HG02588 (cell line): ENCODE measurements at regions not wholly inside any gene's neighbourhood (a gene's known extent, or its start where the extent isn't known, plus 50 kb on each side); places are given as distances from the start of the nearest gene placed in this dataset.

Experiments used
- ATAC-seq: cut with Tn5 transposase; IDR thresholded peaks from one replicate; pipeline ENCODE4 v1.9.1; 2021; ENCODE audit warnings: mild to moderate bottlenecking, moderate library complexity; ENCODE audit not compliant: unreplicated experiment

DNA sequence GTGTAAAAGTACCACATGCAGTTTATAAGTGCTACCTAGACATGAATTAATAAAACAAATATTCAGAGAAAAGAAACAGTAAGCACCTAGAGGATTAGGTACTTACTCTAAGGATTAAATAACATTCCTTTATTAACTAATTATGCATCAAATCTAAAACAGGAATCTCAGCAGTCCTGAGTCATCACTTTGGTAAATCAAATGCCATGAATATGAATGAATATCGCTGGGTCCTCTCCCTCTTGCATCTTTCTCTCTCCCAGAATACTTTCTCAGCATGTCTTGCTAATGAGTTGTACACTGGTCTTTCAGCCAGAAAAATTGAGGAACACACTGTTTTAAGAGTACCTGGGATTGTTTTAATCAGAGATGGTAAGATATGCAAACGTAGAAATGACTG is 225.5 kb upstream of the NFE2L3 start:
- no peak for ATAC-seq

DNA sequence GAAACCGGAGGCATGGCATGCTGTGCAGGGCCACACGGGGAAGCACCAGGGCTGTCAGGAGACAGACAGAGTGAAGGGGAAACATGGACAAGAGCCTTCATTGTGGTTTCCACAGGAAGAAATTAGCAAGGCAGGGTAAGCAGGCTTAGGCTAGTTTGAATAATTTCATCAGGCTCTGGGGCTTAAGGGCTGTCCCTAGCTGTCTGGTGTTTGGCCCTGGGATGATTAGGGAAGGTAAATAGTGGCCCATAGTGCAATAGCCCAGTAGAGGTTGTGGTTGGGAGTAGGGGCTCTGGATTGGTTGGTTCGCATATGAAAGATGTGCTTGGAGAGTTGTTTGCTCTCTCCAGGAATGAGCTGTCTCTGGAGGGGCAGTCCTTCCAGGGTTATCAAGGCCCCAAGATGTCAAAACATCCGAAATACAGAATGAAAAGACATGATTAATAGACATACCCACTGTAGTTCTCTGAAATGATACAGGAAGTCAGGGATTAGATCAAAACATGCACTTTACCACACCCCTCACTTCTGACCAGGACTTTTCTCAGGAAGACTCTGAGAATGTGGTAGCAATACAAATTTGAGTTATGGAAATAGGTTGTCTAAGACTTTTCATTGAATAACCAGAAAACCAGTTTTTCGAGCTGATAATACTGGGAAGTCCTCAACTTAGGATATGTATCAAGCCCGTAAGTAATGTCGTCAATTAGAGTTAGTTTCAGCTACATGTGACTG is 224.9 kb upstream of the NFE2L3 start:
- no peak for ATAC-seq

DNA sequence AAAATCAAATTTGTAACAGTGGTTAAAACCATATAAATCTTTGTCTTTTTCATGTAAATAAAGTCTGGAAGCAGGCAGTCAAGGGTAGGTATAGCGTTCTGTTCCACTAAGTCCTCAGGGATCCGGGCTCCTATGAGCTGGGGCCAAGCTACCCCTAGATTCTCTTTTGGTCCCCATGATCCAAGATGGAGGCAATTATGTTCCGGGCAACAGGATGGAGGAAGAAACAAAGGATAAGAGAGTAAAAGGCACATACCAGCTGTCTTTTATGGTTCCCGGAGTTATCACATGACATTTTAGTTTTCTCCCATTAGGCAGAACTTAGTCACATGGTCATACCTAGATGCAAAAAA is 224.4 kb upstream of the NFE2L3 start:
- no peak for ATAC-seq

DNA sequence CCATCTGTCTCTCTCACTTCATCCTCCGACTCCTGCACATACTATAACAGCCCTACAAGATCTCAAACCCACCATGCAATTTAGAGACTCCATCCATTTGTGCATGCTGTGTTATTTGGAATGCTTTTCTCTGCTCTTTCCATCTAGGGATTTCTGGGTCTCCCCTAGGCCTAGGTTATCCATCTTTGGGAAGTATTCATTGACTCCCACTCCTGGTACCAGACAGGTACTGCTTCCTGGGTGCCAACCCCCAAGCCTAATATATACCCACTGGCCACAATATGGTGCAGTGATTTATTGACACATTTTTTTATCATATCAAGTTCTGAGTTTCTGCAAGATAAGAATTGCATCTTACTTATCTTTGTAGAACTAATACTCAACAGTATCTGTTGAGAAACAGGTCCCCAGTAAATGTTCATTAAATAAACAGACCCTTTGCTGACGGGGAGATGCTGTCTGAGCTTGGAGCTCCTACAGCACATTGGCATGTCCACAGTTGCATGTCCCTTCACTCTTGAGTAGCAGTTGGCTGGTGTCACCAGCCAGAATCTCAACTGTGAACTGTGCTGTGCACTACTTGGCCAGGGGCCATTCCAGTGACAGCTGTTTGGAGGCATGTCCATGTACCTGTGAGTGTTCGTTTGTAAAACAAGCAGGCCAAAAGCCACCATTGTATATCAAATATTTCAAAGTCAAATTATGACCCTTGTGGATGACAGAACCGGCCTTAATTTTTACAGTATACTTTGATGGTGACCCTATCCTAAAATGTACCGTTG is 223.3 kb upstream of the NFE2L3 start:
- ATAC-seq = no peak

DNA sequence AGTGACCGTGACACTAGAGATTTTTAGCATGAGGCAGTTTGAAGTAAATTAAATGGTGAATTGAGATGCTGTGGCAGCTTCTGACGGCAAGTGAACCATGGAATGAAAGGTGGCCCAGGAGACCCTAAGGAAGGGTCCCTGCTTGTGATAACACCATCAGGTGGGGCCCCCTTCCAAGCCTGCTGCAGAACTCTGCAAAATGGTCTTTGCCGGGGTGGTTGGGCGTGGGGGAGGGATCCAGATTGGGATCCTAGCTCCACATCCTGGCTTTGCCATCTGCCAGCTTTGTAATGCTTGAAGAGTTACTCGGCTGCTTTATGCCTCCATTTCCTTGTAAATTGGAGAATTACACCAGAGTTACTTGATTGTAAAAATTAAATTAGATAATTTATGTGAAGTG is 222.6 kb upstream of the NFE2L3 start:
- ATAC-seq = no peak

DNA sequence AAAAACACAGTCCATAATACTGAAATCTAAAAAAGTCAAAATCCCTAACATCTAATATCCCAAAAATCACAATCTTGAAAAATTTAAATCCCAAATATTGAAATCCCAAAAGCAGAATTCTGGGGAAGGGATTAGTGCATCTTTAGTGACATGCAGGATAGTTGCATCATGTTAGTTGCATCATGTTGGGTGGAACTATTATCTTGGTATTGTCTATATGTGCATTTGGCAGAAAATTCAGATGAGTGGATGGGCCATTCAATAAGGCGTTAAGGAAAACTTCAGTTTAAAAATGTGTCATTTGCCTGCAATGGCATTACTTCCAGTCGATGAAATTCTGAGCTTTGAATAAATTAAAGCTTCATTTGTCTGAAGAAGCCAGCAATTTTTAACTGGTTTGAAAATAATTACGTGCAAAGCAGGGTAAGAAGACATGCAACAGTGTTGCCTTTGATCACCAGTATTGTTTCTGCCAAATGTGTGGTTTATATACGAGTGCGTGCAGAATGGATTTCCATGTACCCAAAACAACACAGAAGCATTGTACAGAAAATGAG is 221.4 kb upstream of the NFE2L3 start:
- no peak for ATAC-seq

DNA sequence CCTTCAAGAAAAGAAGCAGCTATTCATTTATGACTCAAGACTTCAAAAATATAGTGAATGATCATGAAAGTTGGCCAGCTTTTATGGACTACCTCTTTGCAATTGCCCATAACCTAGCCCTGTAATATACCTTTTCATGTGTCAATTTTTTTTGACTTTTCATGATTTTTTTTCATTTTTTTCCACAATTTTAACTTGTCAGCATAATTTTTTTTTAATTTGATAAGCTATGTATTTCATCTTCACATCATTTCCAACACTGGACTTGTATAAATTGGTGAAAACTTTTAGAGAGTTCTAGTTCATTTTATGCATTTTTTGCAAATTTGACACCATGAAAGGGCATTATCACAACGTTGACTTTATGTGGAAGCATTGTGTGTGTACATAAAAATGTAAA is 220.8 kb upstream of the NFE2L3 start:
- ATAC-seq = no peak

DNA sequence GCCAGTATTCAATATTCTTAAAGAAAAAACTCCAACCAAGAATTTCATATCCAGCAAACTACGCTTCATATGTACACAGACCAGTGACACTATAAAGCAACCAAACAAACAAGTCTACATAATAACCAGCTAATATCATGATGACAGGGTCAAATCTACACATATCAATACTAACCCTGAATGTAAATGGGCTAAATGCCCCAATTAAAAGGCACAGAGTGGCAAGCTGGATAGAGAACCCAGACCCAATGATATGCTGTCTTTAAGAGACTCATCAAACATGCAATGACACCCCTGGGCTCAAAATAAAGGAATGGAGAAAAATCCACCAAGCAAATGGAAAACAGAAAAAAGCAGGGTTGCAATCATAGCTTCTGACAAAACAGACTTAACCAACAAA is 218.1 kb upstream of the NFE2L3 start:
- ATAC-seq = no peak

DNA sequence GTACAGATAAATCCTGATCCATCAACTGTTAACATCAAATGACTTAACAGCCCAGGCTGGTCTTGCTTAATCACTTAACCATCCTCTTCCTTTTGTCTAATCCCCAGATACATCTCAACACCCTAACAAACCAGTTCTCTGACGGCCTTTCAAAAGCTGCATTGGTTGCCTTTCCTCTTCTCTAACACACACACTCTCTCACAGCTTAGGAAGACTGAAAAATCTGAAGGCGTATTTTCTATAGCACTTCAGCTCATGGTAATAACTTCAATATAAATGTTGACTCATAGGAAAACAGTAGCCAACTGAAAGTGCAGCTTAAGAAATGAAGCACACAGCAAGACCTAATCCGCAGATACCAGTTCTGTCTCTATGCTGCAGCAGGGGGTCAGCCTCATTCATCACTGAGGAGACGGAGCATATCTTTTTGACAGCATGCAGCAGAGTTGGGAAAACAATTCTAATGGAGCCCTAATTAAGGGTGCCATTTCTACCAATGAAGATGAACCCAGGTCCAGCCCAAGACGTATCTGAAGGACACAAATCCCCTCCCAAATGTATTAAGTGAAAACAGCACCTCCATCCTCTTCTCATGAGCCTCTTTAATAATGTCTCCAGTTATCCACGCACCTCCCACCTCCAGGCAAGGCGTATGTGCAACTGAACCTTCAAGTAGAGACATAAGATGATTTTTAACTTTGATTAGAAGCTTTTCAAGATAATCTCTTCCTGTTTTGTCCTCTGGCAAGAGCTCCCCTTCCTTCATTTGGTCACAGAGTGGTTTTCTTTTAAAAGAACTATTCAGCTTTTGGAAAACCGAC is 211.7 kb upstream of the NFE2L3 start:
- ATAC-seq = no peak

DNA sequence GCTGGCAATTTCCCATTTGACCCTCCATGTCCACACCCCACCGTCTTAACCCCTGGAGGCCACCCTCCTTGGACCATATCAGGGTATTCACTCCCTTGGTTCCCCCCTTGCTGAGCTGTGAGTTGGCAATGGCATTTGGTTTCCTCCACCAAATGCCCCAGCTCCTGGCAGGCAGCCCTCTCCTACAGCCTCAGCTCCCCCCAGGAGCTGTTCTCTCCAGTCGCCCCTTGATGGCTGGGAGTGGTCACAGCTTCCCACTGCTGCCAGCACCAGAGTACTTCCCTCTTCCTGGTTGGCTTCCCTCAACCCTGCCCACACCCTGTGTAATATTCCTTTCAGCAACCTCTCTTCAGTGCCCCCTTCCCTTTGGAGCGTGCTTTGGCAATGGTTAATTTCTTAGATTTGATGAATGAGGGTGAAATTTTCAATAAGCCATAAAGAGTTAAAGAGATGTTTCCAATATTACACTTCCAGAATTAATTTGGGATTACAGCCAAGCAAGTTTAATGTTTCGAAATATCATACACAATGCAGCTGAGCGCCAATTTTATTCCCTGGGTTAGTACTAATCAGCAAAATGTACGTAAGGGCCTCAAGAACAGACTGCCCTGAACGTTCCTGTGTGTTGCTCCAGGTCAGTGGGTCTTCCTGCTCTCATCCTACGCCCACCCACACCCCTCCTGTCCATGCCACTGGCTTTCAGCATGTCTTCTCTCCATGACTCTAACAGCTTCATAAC is 207.1 kb upstream of the NFE2L3 start:
- no peak for ATAC-seq

DNA sequence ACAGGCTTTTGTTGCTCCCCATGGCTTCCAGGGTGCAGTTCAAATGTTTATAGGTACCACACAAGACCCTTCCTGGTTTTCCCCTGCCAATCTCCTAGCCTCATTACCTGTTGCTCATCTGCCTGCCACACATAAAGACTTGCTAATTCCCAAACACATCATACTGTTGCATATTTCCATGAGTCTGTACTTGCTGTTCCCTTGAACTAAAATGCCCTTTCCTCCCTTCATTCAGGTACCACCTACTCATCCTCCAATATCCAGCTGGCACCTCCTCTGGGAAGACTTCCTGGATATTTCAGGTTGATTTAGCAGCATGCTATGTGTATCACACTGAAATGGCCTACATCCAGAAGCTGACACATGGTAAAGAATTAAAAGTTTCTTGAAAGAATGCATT is 206.4 kb upstream of the NFE2L3 start:
- ATAC-seq = no peak

DNA sequence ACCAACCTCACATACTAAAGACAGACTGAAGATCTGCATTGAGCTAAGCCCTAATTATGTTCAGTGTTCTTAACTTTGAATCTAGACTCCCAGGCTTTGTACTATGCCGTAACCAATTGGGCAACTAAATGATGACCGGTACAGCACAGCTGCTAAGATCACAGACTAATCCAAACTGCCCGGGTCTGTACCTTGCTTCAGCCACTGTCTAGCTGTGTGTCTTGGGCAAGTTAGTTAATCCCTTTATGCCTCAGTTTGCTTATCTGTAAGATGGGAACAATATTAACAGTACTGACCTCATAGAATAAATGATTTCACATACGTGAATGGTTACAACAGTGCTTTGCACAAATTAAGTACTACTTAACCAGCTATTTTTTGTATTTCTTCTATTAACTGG is 205.8 kb upstream of the NFE2L3 start:
- no peak for ATAC-seq

DNA sequence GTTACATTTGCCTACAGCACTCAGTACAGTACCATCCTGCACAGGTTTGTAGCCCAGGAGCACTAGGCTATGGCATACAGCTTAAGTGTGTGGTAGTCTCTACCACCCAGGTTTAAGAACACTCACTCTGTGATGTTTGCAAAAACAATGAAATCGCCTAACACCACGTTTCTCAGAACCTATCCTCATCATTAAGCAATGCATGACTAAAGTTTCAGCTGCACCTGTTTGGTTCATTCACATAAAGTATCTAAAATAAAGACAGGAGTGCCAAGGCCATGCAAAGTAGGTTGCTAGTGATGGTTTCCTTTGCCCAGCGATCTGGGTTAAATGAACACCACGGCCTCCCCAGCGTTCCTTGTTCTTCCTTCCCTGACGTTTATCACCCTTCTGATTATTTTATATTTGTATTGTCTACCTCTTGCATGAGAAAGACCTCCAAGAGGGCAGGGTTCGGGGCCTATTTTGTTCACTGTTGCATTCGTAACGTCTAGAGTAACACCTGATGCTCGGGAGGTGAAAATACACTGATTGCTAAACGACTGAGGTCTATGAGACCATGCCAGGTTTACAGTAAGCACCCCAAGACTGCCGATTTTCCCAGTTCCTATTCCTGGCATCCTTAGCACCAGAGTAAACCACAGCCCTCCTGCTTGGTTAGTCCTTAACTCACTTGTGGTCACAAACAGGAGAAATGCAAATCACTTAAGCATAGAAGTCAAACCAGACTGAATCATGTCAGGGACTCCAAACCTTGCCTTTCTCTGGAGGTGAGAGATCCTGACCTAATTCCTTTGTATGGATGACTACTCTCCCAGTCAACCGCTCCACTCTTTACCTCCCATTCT is 204.1 kb upstream of the NFE2L3 start:
- ATAC-seq = peak; percentile 26

DNA sequence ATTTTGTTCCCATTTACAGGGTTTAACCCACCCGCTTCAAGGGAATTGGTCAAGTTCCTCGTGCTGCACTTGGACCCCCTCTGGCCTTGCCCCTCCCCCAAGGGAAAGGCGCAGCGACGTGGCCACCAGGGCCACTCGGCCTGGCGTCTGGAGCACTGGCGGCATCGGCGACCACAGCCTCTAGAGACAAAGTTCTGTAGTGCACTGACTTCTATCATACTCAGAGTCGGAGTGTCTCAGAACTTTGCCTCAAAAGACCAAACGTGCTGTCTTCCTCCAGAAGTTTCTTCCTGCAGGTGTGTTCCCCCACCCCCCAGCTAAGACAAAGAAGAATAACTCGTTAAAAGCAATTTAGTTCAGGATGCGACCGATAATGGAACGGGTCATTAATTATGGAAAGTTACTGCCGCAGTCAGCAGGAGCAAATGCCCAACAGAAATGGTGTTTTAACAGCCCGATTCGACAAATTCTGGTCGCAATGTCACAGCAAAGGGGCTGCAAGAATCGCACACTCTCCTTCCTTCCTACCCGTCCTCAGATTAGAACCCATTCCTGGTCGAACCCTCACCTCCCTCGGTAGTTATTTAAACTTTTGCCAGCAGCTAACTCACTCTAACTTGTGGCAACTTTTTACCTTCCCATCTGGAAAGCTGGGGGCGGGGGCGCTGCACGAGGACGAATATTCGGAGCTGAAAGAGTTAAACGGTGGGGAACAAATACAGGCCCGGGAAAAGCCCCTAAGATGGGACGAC is 202.1 kb upstream of the NFE2L3 start:
- ATAC-seq = no peak

DNA sequence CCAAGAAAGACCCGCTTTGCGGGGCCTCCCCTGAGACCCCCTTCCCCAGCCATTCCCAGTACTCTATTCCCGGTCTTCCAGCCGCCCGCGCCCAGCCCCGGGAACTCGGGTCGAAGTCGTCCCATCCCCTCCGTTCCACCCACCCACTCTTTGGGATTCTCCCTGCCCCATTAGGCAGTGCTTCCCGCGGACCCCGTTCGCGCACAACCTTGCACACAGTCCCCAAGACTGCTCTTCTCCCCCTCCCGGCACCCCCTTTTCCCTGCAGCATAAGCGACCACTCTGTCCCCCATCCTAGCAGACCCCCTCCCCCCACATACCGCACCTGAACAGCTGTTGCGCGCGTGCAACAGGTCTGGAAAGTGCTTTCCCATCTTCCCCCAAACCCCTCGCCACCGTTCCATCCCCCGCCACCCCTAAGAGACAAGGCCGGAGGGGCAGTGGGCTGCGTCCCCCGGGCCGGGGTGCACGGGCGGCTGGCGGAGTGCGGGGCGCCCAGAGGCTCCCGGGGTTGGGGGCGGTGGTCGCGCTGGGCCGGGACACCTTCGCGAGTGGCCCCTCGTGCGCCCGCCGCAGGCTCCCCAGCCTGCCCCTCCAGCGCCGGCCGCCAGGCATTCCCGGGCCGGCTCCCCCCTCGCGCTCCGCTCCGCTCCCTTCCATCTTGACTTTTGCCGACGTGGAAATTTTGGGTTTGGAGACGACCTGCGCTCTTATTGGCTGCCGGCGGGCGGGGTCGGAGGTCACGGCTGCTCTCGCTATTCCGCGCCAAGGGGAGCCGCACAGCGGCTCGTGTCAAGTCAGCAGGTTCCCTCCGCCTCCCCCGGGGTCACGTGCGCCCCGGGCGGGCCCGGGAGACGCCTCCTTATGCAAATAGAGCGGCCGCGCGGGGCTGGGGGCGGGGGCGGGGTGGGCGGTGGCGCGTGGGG is 201.2 kb upstream of the NFE2L3 start:
- peak; percentile 78 for ATAC-seq

DNA sequence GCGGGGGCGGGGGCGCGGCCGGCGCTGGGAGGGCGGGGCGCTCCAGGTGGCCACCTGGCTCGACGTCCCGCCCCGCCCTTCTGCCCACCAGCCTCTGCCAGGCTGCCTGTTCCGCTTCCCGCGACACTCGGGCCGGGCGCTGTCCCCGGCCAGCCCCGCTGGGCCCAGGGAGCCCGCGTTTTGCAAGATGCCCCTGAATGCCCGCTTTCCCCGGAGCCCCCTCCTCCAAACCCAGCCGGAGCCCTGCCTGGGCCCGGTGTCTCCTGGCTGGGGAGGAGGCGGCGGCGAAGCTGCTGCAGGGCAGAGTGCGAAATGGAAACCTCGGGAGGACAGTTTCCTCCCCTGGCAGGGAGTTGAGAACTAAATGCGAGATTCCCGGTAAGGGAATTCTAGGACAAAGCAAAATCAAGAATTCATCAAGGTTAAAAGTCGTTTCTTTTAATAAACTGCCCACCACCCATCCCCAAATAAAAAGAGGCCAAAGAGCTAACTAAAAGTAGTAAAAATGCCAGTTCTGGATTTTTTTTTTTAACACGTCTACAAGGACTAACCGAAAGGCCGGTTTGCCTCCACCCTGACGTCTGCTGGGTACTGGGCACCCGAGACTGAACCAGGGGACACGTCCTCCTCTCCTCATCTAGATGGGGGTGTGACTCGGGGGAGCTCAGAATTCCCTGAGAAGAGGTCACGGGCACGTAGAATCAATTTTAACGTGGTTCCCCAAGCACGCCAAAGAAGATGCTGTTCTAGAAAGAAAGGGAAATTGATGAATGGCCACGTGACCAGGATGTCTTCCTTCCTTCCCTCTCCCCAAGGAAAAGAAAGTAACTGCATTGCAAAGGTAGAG is 200.4 kb upstream of the NFE2L3 start:
- peak; percentile 48 for ATAC-seq
